ENCODE measurements at regions not wholly inside any gene's neighbourhood (a gene's known extent, or its start where the extent isn't known, plus 50 kb on each side); places are given as distances from the start of the nearest gene placed in this dataset.

DNA sequence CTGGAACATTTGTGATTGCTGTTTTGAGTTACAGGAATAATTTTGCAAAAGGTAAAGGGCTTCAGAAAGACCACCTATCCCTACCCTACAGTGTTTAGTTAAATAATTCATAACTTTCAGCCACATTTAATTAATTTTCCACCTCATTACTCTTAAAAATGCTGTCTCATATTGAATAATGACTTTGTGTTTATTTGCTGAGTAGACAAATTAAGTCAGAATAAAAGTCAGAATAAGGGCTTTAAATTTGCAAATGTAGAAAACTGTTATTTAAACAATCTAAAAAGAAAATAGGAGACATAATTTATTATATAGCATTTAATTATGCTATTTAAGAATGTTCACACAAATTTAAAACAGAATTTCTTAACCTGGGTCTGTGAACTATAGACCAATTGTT lies 293.7 kb upstream of the RIMS1 start:
- TF ChIP-seq POLR2A (IDR thresholded peaks at IDR 0.05) = no peak
- TF ChIP-seq, protein P1, sequence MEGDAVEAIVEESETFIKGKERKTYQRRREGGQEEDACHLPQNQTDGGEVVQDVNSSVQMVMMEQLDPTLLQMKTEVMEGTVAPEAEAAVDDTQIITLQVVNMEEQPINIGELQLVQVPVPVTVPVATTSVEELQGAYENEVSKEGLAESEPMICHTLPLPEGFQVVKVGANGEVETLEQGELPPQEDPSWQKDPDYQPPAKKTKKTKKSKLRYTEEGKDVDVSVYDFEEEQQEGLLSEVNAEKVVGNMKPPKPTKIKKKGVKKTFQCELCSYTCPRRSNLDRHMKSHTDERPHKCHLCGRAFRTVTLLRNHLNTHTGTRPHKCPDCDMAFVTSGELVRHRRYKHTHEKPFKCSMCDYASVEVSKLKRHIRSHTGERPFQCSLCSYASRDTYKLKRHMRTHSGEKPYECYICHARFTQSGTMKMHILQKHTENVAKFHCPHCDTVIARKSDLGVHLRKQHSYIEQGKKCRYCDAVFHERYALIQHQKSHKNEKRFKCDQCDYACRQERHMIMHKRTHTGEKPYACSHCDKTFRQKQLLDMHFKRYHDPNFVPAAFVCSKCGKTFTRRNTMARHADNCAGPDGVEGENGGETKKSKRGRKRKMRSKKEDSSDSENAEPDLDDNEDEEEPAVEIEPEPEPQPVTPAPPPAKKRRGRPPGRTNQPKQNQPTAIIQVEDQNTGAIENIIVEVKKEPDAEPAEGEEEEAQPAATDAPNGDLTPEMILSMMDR (IDR thresholded peaks at IDR 0.05) = no peak
